ENCODE measurements at regions not wholly inside any gene's neighbourhood (a gene's known extent, or its start where the extent isn't known, plus 50 kb on each side); places are given as distances from the start of the nearest gene placed in this dataset.

DNA sequence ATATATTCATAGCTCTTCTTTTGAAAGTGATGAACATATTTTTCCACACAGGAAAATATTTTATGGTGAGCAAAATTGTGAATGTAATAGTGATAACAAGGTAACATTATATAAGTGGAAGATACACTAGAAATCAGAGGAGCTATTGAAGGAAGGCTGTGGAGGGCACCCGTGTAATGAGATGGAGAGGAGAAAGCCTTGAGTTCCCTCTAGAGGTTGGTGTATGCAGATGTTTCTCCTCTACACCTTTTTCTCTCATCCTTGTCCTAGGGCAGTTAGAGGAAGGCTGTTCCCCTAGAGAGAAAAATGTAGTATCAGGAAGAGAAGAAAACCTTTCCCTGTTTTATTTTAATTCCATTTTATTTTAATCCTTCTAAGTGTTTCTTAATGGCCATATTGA, 54.6 kb upstream of the NRG3 start:
- H3K4me1 ChIP-seq (ENCODE audit: control insufficient read depth, insufficient read depth, low read length) = no peaks in the 10 kb centered on the region
- ATAC-seq = peak; percentile 65; the same call in 1 of the 2 replicates
- BruUV-seq (replicated peaks) = no TSS peak
- no peaks in the 10 kb centered on the region for H3K27me3 ChIP-seq (ENCODE audit: control insufficient read depth, insufficient read depth, low read length)
- CTCF ChIA-PET = no interaction called here
- intact Hi-C loops (cut with micrococcal nuclease; ENCODE audit: unreplicated experiment) (no loop called here), in situ Hi-C loops (cut with HindIII; ENCODE audit: low pct_unique_long_range_greater_than_20kb, low sequenced_read_pairs) (no loop called here)
- H3K27ac ChIP-seq (ENCODE audit: low read length) = no peak overlapping the region
- no peaks in the 10 kb centered on the region for H3K9me3 ChIP-seq (ENCODE audit: control insufficient read depth, insufficient read depth, low read depth, low read length)
- POLR2A ChIA-PET = no interaction called here
- no peak for DNase-seq (ENCODE audit: low read depth, low spot score)
- no peaks in the 10 kb centered on the region for H3K36me3 ChIP-seq (ENCODE audit: control insufficient read depth, insufficient read depth, low read length)
- TF ChIP-seq SIN3A (IDR thresholded peaks at IDR 0.05; ENCODE audit: borderline replicate concordance, insufficient read depth, low read depth, low read length) = no peak
- TF ChIP-seq TCF7L2 (IDR thresholded peaks at IDR 0.05; ENCODE audit: low read depth, low read length) = no peak
- peak; percentile 37; the same call in 1 of the 2 replicates for TF ChIP-seq CTCF (IDR thresholded peaks at IDR 0.05)
- TF ChIP-seq POLR2AphosphoS5 (IDR thresholded peaks at IDR 0.05; ENCODE audit: low read depth, low read length) = no peak
- TF ChIP-seq, protein P1, sequence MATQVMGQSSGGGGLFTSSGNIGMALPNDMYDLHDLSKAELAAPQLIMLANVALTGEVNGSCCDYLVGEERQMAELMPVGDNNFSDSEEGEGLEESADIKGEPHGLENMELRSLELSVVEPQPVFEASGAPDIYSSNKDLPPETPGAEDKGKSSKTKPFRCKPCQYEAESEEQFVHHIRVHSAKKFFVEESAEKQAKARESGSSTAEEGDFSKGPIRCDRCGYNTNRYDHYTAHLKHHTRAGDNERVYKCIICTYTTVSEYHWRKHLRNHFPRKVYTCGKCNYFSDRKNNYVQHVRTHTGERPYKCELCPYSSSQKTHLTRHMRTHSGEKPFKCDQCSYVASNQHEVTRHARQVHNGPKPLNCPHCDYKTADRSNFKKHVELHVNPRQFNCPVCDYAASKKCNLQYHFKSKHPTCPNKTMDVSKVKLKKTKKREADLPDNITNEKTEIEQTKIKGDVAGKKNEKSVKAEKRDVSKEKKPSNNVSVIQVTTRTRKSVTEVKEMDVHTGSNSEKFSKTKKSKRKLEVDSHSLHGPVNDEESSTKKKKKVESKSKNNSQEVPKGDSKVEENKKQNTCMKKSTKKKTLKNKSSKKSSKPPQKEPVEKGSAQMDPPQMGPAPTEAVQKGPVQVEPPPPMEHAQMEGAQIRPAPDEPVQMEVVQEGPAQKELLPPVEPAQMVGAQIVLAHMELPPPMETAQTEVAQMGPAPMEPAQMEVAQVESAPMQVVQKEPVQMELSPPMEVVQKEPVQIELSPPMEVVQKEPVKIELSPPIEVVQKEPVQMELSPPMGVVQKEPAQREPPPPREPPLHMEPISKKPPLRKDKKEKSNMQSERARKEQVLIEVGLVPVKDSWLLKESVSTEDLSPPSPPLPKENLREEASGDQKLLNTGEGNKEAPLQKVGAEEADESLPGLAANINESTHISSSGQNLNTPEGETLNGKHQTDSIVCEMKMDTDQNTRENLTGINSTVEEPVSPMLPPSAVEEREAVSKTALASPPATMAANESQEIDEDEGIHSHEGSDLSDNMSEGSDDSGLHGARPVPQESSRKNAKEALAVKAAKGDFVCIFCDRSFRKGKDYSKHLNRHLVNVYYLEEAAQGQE (IDR thresholded peaks at IDR 0.05; ENCODE audit: insufficient read depth in 1 of 2, low read depth in 2 of 2, low read length in 1 of 2) = no peak
- no peak overlapping the region for H3K4me3 ChIP-seq (ENCODE audit: low read depth in 2 of 2, low read length in 2 of 2)

Data from Panc1 (cell line).